EL (cell line): ENCODE measurements at regions not wholly inside any gene's neighbourhood (a gene's known extent, or its start where the extent isn't known, plus 50 kb on each side); places are given as distances from the start of the nearest gene placed in this dataset.
"Not testable (repeated sequence)": the region's sequence is repeated elsewhere in the genome, so short reads cannot be mapped to it uniquely, and the experiment has no call there.

ENCODE experiments used
- DNase-seq: peaks from one replicate; pipeline ENCODE4 v3.0.0-alpha.2; 2016

- no peak for DNase-seq
Measured at GRCh38 chrX:96538104-96538725, 146.4 kb upstream of the DIAPH2 start.

DNA sequence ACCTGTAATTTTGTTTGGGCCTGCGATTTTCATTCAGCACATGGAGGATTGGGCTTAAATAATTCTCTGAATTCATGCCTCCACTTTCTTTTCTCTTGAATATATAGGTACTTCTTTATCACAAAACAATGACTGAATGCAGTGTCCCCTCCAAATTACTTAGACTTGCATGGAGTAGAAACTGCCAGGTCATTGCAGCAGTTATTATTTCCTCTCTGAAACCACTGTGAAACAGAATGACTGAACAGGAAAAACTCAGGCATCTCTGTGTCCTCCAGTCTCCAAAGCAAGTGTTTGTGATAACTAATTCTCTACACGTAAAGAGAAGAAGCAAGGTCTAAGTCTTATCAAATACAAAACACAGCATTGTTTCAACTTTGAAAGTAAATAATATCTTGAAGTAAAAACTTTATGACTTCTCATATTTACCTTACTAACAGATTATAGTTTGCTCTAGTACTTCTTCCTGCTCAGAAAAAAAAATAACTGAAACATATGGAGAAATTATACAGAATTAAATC lies 144.5 kb upstream of the DIAPH2 start:
- no peak for DNase-seq

GRCh38 chrX:96546281-96546680 lies 138.4 kb upstream of the DIAPH2 start:
- DNase-seq = not testable (repeated sequence)

DNA sequence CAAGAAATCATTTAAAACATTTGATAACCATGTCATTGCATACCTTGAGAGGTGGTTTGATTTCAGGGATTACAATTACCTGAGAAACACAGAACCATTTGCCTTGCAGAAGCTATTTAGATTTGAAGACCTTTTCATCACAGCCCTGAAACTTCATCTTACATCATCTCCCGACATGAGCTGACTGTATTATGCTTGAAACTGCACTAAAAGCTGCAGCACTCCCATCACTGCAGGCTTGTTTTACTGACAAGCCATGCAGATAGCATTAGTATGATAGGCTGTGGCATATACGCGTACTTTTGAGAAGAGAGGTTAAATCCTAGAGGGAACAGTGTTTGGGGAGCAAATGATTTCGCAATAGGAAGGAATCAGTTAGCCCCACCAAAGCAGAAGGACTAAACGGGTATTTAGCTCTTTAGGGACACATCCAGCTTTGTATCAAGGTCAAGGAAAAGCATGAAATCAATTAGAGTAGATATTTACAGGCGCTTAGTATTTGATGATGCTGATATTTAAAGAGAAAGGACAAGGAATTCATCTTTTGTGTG lies 133.2 kb upstream of the DIAPH2 start:
- no peak for DNase-seq

DNA sequence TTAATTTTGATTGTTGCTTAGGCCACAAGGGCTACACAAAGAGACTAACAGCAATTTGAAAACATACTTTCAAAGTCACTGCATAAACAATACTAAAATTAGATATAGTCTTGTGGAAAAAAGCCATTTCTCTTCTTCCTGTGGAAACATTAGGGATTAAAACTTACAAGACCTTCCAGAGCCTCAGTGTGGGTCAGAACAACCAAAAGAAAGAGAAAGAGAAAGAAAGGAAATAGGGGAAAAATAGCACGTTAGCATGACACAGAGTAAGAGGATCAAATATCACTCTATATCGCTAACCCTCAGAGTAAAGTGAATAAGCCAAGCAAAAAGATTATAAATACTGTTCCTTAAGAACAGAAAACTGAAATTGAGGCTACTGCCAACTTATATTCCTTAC lies 127.8 kb upstream of the DIAPH2 start:
- DNase-seq = no peak

GRCh38 chrX:96561129-96561528 lies 123.5 kb upstream of the DIAPH2 start:
- not testable (repeated sequence) for DNase-seq

DNA sequence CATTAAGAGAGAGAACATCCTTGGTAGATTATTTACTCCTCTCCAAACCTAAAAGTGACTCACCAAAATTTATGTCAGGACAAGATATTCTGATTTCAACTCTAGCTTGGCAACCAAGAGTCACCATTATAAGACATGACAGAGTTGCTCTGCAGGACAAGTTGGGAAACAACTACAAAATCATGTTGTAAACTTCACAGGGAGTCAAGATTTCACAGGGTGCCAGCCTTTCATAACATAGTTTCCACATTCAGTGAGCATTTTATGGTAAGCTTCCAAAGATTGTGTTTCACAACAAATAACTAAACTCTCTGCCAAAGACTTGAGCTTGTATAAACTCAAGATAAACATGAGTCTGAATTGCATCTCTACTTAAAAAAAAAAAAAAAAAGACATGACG lies 121.0 kb upstream of the DIAPH2 start:
- DNase-seq = no peak

GRCh38 chrX:96564595-96564994 lies 120.0 kb upstream of the DIAPH2 start:
- no peak for DNase-seq

GRCh38 chrX:96566878-96567277 lies 117.8 kb upstream of the DIAPH2 start:
- DNase-seq = no peak

- no peak for DNase-seq
Measured at GRCh38 chrX:96568071-96568470, 116.6 kb upstream of the DIAPH2 start.

DNA sequence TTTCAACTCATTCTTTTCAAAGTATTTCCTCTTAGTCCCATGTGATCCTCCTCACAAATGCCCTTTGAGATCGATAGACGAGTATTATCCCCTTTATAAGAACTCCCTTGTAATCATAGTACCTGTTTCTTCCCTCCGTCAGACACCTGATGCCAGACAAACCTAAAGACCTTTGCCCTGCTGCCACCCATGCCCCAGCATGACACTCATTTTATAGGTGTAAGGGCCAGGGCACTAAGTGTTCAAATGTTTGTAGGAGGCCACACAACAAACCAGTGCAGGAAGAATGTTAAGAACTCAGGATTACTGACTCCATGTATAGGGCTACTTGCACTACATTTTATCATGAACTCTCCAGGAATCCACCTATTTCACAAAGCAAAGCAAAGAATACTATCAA lies 115.6 kb upstream of the DIAPH2 start:
- no peak for DNase-seq

DNA sequence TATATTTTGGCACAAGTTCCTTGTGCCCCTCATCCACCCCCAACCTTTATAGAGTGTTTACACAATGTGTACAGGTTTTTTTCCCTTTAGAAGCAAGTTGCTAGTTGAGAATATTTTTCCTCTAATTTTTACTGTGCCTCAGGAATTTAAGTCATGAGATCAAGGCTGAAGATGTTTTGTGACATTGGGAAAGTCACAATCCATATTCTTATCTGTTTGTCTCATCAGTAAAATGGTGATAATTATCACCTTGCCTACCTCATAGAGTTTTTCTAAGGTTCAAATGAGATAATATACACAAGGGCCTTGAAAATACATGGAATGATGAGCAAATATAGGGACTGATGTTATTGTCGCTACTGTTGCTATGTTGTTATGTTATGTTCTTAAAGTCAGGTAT lies 109.6 kb upstream of the DIAPH2 start:
- DNase-seq = no peak

GRCh38 chrX:96576368-96576767 lies 108.3 kb upstream of the DIAPH2 start:
- DNase-seq = peak; percentile 4

GRCh38 chrX:96578781-96579180 lies 105.9 kb upstream of the DIAPH2 start:
- DNase-seq = no peak

DNA sequence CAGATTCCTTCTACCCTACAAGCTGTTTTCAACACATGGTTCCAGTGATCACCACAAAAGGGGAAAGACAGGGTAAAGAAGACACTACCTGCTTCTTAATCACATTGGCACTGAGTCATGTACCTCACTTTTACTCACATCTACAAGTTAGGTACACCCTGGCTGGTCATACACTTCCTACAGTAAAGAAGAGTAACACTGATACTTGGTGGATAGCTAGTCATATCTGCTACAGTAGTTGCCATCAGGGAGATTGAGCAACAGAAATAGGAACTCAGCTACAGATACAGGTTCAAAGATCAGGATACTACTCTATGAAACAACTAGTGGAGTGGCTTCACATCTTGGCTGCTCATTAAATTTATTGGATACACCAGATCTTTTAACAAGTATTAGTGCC lies 105.4 kb upstream of the DIAPH2 start:
- no peak for DNase-seq

- DNase-seq = no peak
Measured at GRCh38 chrX:96590403-96590802, 94.2 kb upstream of the DIAPH2 start.

DNA sequence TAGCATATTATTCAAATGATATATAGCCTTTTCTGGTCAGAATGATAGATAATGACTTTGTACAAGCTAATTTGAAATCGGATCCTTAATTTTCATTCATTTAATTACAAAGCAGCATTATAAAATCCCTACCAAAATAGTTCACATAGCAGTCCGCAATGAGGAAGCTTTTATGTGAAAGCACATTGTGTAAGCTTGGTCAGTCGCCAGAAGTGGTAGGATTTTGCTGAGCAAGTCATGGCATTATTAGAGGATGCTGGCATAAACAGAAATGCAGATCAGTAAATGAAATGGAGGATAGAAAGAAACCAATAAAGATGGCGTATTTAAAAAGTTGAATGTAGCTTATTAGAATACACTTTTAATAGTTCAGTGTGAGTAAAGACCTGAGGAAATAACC lies 93.2 kb upstream of the DIAPH2 start:
- no peak for DNase-seq

DNA sequence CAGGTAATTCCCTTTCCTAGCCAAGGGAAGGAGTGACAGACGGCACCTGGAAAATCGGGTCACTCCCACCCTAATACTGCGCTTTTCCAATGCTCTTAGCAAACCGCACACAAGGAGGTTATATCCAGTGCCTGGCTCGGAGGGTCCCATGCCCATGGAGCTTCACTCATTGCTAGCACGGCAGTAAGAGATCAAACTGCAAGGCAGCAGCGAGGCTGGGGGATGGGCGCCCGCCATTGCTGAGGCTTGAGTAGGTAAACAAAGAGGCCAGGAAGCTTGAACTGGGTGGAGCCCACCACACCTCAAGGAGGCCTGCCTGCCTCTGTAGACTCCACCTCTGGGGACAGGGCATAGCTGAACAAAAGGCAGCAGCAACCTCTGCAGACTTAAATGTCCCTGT lies 86.8 kb upstream of the DIAPH2 start:
- not testable (repeated sequence) for DNase-seq

DNA sequence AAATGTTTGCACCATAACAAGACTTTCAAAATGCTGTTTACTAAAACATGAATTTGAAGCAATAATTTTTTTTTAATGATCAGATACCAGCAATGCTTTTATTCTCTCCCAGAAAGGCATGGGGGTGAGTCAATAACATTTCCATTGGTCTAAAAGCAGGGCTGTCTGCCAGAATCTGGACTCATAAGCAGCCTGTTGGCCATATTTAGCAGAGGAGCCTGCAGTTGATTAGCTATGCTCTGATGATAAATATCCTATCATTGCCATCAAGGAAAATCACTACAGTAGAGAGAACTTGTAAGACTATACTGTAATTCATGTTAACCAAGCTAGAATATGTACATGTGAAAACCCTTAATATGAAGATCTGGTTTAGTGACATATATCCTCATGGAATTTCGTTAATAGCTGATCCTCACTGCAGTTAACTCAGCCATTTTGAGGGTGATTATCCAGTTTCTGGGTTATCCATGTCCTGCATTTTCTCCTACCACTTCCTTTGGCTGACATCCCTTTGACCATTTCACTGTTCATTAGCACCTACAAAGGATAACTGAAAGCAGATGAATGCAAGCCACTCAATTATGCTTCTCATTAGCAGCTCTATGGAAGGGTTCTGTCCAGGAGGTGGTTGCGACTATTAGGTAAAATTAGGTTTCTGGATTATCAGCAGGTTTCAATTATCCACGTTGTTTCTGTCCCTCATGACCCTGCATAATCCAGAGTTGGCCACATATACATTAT lies 72.9 kb upstream of the DIAPH2 start:
- peak; percentile 32 for DNase-seq

DNA sequence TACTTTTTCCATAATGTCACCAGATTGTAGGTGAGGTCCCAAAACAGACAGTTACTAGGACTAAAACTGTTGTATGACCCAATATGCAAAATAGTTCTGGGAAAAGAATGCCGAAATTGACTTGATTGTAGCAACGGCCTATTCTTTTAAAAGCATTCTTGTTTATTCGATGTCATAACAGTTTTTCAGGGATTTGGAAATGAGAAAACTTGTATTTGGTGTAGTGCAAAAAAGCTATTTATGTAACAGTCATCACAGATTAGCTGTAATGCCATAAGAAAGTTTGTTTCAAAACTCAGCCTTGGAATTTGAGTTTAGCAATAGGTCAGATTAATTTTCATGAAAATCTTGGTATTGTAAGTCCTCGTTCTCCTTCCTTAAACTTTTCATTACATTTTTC lies 69.2 kb upstream of the DIAPH2 start:
- DNase-seq = no peak

DNA sequence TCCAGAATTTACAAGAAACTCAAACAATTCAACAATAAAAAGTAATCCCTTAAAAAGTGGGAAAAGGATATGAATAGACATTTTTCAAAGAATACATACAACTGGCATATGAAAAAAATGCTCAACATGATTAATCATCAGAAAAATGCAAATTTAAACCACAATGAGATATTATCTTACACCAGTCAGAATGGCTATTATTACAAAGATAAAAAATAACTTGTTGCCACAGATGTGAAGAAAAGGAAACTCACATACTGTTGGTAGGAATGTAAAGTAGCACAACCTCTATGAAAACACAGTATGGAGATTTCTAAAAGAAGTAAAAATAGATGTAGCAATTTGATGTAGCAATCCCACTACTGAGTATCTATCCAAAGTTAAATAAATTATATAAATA lies 65.1 kb upstream of the DIAPH2 start:
- DNase-seq = peak; percentile 13

GRCh38 chrX:96621811-96622210 lies 62.8 kb upstream of the DIAPH2 start:
- peak; percentile 0 for DNase-seq
